Ramos (cell line): ENCODE measurements at regions not wholly inside any gene's neighbourhood (a gene's known extent, or its start where the extent isn't known, plus 50 kb on each side); places are given as distances from the start of the nearest gene placed in this dataset.
"Not testable (repeated sequence)": the region's sequence is repeated elsewhere in the genome, so short reads cannot be mapped to it uniquely, and the experiment has no call there.

Experiments
- in situ Hi-C: fragments of 300-500 bp; cut with MboI; formaldehyde crosslinking; loops from one replicate; pipeline ENCODE4 v1.14.3; 2022; ENCODE audit warnings: low sequenced_read_pairs; ENCODE audit not compliant: unreplicated experiment

- in situ Hi-C loops: no loop called here
Observed at GRCh38 chr5:158461240-158461854, 602.4 kb upstream of the CLINT1 start.

GRCh38 chr5:158458086-158458485, 599.1 kb upstream of the CLINT1 start:
- in situ Hi-C loops: no loop called here

GRCh38 chr5:158456756-158457155, 597.8 kb upstream of the CLINT1 start:
- in situ Hi-C loops: no loop called here

DNA sequence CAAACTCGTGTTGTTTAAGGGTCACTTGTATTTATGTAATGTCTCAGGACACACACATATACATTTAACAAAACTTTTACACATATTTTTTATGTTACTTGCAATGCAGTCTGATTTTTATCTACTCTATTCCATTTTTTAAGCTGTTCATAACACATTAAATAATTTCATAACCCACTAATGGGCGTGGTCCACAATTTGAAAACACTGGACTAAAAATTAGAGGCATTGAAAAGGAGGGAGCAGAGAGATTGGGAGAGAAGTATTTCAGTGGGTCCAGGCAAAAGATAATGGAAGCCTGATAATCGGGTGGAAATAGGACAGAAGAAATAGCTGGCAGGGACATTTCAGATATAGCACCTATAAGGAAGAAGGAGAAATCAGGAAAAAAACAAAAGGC, 597.3 kb upstream of the CLINT1 start:
- in situ Hi-C loops: no loop called here

GRCh38 chr5:158451993-158452672, 593.2 kb upstream of the CLINT1 start:
- in situ Hi-C loops: no loop called here

- in situ Hi-C loops: no loop called here
Observed at GRCh38 chr5:158451203-158451992, 592.5 kb upstream of the CLINT1 start.

- in situ Hi-C loops: no loop called here
Observed at GRCh38 chr5:158450751-158451171, 591.8 kb upstream of the CLINT1 start.

GRCh38 chr5:158446761-158447160, 587.8 kb upstream of the CLINT1 start:
- in situ Hi-C loops: not testable (repeated sequence)

DNA sequence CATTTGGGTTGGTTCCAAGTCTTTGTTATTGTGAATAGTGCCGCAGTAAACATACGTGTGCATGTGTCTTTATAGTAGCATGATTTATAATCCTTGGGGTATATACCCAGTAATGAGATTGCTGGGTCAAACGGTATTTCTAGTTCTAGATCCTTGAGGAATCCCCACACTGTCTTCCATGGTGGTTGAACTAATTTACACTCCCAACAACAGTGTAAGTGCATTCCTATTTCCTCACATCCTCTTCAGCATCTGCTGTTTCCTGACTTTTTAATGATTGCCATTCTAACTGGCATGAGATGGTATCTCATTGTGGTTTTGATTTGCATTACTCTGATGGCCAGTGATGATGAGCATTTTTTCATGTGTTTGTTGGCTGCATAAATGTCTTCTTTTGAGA, 580.3 kb upstream of the CLINT1 start:
- in situ Hi-C loops: not testable (repeated sequence)

DNA sequence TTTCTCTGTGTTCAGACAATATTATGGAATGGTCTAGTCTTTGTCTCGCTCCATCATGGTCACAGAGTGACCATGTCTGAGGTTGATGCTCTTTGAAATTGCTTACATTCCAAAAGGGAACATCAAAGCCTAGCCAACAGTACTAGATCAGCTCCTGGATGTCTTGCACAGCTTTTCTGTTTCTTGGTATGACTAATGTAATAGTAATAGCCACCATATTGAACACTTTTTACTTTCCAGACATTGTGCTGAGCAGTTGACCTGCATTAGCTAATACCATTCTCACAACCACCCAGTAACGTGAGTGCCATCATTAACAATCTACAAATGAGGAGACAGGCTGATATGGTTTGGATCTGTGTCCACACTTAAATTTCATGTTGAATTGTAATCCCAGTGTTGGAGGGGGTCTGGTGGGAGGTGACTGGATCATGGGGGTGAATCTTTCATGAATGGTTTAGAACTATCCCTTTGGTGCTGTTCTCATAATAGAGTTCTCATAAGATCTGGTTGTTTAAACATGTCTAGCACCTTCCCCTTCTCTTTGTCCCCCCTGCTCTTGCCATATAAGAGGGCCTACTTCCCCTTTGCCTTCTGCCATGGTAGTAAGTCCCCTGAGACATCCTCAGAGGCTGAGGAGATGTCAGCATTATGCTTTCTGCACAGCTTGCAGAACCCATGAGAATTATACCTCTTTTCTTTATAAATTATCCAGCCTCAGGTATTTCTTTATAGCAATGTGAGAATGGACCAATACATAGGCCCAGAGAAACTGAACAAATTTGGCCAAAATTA, 577.5 kb upstream of the CLINT1 start:
- in situ Hi-C loops: no loop called here

- in situ Hi-C loops: no loop called here
Observed at GRCh38 chr5:158435161-158435616, 576.2 kb upstream of the CLINT1 start.

DNA sequence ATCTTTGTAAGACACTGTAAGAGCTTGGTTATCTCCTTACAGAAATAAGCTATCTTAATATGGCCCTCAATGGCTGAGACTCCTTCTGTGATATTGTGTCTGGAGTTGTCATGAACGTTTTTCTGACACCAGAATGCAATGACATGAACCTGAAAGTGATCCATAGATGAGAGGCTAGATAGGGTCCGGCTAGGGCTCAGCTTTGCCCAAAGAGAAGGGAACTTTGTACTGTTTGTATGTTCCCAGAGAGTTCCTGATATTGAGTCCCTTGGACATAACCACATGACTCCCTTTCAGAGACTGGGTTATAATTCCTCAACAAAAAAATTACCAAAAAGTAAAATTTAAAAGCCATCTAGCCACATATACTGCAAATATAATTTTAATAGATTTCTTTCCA, 575.8 kb upstream of the CLINT1 start:
- in situ Hi-C loops: no loop called here

- in situ Hi-C loops: no loop called here
Observed at GRCh38 chr5:158433634-158434033, 574.7 kb upstream of the CLINT1 start.

- in situ Hi-C loops: no loop called here
Observed at GRCh38 chr5:158431369-158432029, 572.6 kb upstream of the CLINT1 start.

DNA sequence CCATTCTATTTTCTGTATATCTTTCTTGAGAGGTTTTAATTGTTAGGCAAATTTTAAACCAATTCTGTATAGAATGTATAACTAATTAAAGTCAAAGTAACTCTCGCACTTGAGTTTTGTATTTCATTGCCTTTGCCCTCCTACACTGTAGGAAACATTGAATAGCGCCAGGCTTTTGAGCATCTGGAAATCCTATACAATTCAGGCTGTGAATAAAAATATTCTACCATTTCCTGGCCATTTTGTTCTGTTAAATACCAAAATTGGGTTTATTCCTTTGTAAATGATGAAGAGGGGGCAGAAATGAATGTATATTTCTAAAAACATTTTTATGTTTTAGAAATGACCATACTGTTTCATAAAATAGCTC, 571.8 kb upstream of the CLINT1 start:
- in situ Hi-C loops: no loop called here

DNA sequence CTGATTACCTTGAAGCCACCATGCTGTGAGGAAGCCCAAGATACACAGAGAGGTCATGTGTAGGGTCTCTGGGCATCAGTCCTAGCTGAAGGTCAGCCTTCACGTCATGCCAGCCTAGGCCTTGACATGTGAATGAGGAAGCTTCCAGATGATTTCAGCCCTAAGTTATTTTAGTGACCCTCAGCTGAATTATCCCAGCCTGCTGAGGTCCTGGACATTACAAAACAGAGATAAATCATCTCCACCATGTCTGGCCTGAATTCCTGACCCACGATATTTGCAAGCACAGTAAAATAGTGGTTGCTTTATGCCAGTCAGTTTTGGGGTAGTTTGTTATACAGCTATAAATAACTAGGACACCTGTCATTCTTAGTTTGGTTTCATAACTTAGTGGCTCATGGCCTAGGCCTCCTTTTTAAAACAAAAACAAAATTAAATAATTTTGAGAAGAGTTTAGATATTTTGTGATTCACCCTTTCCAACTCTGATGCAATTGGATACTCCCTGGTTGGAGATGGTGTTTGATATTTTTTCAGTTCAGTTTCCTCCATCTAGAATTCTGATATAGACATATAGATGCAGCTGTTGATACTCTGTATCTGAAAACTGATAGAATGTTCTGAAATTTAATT, 571.3 kb upstream of the CLINT1 start:
- in situ Hi-C loops: no loop called here

- in situ Hi-C loops: no loop called here
Observed at GRCh38 chr5:158429564-158429963, 570.6 kb upstream of the CLINT1 start.

GRCh38 chr5:158423623-158424200, 564.8 kb upstream of the CLINT1 start:
- in situ Hi-C loops: no loop called here
